ENCODE measurements at regions not wholly inside any gene's neighbourhood (a gene's known extent, or its start where the extent isn't known, plus 50 kb on each side); places are given as distances from the start of the nearest gene placed in this dataset.

- no peak for DNase-seq
Observed at GRCh38 chr1:221804303-221804702, 62.4 kb upstream of the DUSP10 start.

- no peak for DNase-seq
Observed at GRCh38 chr1:221801773-221802516, 60.1 kb upstream of the DUSP10 start.

GRCh38 chr1:221801251-221801661, 59.4 kb upstream of the DUSP10 start:
- DNase-seq: no peak

GRCh38 chr1:221800831-221801230, 58.9 kb upstream of the DUSP10 start:
- DNase-seq: no peak

GRCh38 chr1:221797506-221797905, 55.6 kb upstream of the DUSP10 start:
- no peak for DNase-seq

GRCh38 chr1:221796700-221797099, 54.8 kb upstream of the DUSP10 start:
- no peak for DNase-seq

GRCh38 chr1:221795380-221795779, 53.5 kb upstream of the DUSP10 start:
- DNase-seq: no peak

GRCh38 chr1:221794935-221795334, 53.0 kb upstream of the DUSP10 start:
- DNase-seq: no peak

GRCh38 chr1:221794079-221794670, 52.3 kb upstream of the DUSP10 start:
- DNase-seq: no peak

GRCh38 chr1:221793439-221794078, 51.7 kb upstream of the DUSP10 start:
- no peak for DNase-seq

- DNase-seq: no peak
Observed at GRCh38 chr1:221791846-221792245, 50.0 kb upstream of the DUSP10 start.

Data from effector CD8-positive, alpha-beta T cell (primary cell).